CD4-positive, alpha-beta T cell treated with Interleukin-2 at 100 ng/mL for 4 hours (primary cell): ENCODE measurements at regions not wholly inside any gene's neighbourhood (a gene's known extent, or its start where the extent isn't known, plus 50 kb on each side); places are given as distances from the start of the nearest gene placed in this dataset.
"Not testable (repeated sequence)": the region's sequence is repeated elsewhere in the genome, so short reads cannot be mapped to it uniquely, and the experiment has no call there.

Experiments used
- DNase-seq: peaks from one replicate; pipeline ENCODE4 v3.0.0-alpha.2; 2020; ENCODE audit warnings: low spot score

- not testable (repeated sequence) for DNase-seq
Measured at GRCh38 chr12:54799966-54800365, 54.4 kb upstream of the MUCL1 start.

GRCh38 chr12:54798651-54799050 is 55.7 kb upstream of the MUCL1 start:
- DNase-seq, result no peak

GRCh38 chr12:54796991-54797390 is 57.3 kb upstream of the MUCL1 start:
- no peak for DNase-seq

- no peak for DNase-seq
Measured at GRCh38 chr12:54795644-54796043, 58.7 kb upstream of the MUCL1 start.

- DNase-seq, result no peak
Measured at GRCh38 chr12:54786081-54786480, 68.2 kb upstream of the MUCL1 start.

- no peak for DNase-seq
Measured at GRCh38 chr12:54784115-54784514, 70.2 kb upstream of the MUCL1 start.

GRCh38 chr12:54777031-54777430 is 77.3 kb upstream of the MUCL1 start:
- not testable (repeated sequence) for DNase-seq

- no peak for DNase-seq
Measured at GRCh38 chr12:54773593-54773992, 80.7 kb upstream of the MUCL1 start.

GRCh38 chr12:54765652-54766051 is 88.7 kb upstream of the MUCL1 start:
- DNase-seq, result no peak

- no peak for DNase-seq
Measured at GRCh38 chr12:54762390-54762789, 91.9 kb upstream of the MUCL1 start.

GRCh38 chr12:54759751-54760150 is 94.6 kb upstream of the MUCL1 start:
- DNase-seq, result peak; percentile 21

- no peak for DNase-seq
Measured at GRCh38 chr12:54751493-54751892, 102.8 kb upstream of the MUCL1 start.

- DNase-seq, result peak; percentile 72
Measured at GRCh38 chr12:54749191-54749818, 101.1 kb upstream of the DCD start.

GRCh38 chr12:54744590-54744989 is 96.4 kb upstream of the DCD start:
- no peak for DNase-seq

GRCh38 chr12:54740882-54741281 is 92.7 kb upstream of the DCD start:
- peak; percentile 19 for DNase-seq

GRCh38 chr12:54736549-54736948 is 88.4 kb upstream of the DCD start:
- DNase-seq, result peak; percentile 27

GRCh38 chr12:54734196-54734950 is 86.2 kb upstream of the DCD start:
- DNase-seq, result no peak

- DNase-seq, result peak; percentile 17
Measured at GRCh38 chr12:54725233-54725843, 77.2 kb upstream of the DCD start.

GRCh38 chr12:54723379-54724256 is 75.5 kb upstream of the DCD start:
- peak; percentile 64 for DNase-seq

- DNase-seq, result no peak
Measured at GRCh38 chr12:54721312-54721711, 73.1 kb upstream of the DCD start.

- DNase-seq, result no peak
Measured at GRCh38 chr12:54719691-54720090, 71.5 kb upstream of the DCD start.

- DNase-seq, result no peak
Measured at GRCh38 chr12:54716261-54716660, 68.1 kb upstream of the DCD start.
